Cerebellar cortex (tissue), 1 donor: ENCODE measurements at regions not wholly inside any gene's neighbourhood (a gene's known extent, or its start where the extent isn't known, plus 50 kb on each side); places are given as distances from the start of the nearest gene placed in this dataset.

Source experiments
- DNase-seq: peaks from one replicate; pipeline ENCODE4 v3.0.0-alpha.2; 2015; ENCODE audit warnings: low spot score

DNA sequence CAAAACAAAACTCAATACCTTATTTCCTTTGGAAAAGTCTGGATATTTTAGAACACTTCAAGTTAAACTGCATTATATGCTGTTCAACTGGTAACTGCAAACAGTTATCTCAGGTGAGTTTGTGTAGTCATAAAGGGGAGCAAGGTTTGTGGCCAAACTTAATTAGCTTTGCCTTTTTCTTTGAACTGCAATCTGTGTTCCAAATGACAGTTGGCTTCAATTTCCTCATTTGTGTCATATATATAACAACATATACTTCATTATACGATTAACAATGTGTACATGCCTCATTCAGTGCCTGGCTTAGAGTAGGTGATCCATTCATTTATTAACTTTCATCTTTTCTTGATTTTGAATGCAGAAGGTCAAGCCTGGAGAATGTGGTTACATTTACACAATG lies 55.8 kb downstream of the KCNE4 start:
- DNase-seq: no peak

DNA sequence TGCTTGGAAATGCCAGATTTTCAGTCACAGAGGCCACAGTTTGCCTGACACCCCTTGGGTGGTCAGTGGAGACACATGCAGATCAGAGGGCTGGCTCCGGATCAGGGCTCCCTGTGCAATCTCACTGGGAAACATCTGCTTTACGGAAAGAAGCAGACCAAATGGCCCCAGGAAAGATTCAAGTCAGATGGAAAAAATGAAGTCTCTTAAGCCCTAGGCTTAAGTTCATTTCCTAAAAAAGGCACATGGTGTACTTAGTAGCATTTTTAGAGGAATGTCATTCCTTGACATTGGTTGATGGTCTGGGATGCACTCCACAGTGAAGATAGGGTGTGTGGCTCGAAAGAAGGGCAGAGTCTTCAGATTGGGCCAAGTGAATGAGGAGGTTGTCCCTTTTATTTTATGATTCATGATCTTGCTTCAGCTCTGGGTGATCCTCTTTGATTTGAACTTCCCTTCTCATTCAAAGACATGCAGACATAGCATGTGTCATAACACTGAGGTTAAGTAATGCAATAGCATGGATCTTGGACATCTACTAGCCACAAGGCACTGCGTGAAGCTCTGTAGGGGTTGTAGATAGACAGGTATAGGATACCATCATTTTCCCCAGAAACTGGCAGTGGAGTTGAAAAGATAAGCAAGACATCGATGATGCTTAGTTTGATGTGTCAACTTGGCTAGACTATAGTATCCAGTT lies 56.5 kb downstream of the KCNE4 start:
- DNase-seq: no peak

DNA sequence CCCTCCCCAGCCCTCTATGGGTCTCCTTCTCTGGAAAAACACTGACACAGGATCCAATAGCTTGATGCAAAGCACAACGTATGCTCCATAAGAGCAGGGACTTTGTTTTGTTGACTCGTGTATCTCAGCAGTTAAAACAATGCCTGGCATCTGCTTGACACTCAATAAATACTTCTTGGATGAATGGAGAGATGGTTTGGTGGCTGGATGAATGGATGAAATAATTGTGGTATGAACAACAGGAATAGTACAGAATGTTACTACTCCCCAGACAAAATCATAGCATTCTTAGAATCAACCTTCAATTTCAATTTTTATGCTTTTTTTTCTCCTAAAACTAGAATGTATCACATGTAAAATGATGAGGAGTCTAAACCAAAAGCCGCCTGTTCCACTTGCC lies 57.4 kb downstream of the KCNE4 start:
- no peak for DNase-seq

DNA sequence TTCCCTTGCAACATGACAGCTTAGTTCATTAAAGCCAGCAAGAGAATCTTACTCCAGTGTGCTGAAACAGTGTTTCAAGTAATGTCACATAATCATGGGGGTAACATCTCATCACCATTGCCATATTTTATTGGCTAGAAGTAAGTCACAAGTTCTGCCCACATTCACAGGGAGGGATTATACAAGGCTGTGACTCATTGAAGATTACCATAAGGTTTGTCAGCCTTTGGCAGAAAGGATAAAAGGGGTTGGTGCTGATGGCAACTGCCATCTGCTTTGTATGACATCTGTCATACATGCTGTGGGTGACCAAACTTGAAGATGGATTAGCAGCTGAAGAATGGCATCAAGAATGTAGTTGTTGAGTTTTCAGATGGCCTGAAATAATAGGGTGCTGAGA lies 61.2 kb downstream of the KCNE4 start:
- DNase-seq: no peak

DNA sequence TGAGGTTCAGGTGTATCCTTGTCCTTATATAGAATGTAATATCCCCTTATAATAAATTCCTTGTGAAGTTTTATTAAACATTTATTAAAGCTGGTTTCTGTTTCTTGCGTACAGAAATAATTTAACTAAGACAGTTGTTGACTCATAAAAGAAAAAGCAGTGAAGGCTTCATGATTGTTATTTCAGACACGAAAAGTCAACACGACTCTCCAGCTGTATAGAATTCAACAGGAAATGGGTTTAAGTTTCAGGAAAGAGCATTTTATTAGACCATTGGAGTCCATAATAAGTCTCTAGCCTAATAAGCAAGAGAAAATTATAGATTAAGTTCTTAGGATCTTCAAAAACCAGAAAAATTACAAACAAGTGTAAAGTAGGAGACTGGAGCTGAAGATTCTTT lies 62.2 kb downstream of the KCNE4 start:
- no peak for DNase-seq

DNA sequence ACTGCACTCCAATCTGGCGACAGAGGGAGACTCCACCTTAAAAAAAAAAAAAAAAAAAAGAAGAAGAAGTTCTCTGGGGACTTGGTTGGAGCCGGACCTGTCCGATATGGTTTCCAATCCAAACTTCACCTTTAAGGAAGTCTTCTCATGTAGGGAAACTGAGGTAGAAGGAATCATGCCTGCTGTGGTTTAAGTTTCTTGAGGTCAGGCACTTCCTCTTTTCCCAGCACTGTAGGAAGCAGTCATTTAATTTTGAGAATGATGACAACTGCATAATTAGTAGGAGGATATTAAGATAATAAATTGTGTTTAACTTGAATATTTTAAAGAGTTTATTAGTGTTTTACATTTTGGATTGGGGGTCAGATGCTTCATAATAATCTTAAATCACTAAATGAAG lies 62.9 kb downstream of the KCNE4 start:
- DNase-seq: no peak

DNA sequence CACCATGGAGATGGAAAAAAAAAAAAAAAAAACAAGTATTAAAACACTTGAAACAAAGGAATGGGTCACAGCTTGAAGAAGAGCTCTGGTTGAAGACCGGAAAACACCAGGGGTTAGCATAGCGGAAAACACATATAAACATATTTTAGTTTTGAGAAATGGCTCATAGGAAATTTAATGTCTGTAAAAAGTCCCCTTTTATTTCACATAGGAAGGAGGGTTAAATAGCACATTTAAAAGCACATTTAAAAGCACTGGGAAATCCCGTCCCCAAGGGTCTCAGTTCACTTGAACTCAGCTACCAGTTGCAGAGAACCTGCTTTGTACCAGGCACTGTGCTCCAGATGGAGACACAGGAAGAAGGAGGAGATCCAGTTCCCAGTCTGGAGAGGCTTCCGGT lies 65.5 kb downstream of the KCNE4 start:
- DNase-seq: no peak

DNA sequence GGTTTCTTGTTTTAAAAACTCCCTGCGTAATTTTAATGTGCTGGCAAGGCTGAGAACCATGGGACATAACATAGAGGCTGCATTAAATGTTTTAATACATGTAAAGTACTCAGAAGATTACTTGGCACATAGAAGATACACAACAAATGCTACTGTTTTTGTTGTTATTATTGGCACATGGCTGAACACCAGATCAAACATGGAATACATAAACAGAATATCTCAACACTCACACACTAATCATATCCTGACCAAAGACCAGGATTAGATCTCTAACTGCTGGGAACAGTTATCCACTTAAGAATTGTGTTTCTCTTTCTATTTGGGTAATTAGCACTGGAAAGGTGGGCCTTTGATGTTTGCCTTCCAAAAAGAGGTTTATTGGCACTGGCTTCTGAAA lies 69.3 kb downstream of the KCNE4 start:
- DNase-seq: no peak

DNA sequence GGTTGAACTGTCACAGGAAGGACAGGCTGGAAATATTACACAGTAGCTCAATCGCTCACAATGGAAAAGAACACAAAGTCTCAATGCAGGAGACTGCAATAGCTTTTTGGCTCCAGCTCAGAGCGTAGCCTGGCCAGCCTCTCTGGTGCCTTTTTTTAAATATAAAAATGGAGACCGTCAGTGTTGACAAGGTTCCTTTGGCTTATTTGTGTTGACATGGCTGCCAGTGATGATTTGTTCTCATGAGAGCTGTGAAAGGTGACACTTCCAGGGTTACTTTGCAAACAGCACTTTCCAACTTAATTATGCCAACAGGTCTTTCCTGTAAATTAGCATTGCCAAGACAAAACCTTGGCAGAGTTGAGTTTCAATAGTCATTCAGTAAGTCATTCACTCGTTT lies 70.8 kb downstream of the KCNE4 start:
- no peak for DNase-seq

DNA sequence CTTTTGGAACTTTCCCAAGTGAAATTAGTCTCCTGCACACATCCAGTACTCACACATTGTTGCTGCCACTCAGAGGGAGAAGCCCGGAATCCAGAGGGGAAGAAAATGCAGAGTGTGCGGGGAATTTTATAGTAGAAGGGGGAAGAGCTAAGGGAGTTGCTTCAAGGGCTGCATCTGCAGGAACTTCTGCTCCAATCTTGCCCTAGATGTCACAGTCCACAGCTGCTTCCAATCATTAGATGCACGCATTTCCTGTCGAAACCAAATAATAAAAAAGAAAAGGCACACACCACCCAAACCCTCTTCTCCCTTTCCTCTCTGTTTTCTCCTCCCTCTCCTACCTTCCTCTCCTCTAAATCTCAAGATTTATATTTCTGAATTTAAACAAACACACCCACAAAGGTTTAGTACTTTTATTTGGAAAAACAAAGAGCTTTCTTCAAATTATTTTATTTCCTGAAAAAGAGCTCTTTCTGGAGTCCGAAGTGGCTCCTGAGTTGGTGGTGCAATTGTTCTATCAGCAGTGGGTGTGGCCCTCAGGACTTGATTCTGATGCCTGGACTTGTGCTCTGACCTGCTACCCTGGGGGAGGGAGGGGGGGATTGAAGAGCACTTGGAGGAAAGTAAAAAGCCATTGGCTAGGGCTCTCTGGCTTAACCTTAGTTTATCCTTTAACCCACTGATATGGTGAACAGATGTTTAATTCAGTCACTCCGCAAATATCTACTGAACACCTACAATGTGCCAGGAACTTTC lies 72.0 kb downstream of the KCNE4 start:
- no peak for DNase-seq

DNA sequence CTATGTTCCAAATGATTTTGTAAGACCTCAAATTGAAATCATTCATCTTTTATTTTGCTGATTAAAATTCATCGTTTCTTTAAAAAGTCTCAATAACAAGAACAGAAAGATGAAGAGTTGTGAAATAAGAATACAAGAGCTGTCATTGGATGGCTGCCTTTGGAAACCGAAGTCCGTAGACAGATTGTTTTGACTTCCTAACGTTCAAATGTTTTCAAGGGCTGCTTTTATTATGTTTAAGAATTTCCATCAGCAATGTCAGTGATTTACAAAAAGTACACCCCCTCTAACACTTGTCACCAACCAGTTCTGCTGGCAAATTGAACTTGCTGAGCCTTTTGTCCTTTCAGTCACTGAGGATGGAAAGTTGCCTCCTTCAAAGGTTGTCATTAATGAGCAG lies 89.6 kb downstream of the KCNE4 start:
- no peak for DNase-seq

DNA sequence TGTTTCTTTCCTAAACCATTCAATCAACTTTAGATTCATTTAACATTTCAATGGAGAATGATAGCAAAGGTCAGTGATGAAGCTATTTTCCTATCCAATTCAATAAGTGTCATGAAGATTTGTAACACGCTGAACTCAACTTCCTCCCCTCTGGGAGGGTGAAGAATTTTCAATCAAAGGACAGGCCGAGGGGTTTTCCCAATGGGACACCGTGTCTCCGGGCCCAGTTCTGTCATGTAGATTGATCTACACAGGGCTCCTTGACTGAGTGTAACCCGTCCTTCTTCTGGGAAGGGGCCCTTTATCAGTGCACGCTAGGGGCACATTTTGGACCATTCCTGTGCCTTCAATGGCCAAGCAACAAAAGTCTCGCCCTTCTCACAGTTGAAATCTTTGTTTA lies 90.1 kb downstream of the KCNE4 start:
- no peak for DNase-seq

DNA sequence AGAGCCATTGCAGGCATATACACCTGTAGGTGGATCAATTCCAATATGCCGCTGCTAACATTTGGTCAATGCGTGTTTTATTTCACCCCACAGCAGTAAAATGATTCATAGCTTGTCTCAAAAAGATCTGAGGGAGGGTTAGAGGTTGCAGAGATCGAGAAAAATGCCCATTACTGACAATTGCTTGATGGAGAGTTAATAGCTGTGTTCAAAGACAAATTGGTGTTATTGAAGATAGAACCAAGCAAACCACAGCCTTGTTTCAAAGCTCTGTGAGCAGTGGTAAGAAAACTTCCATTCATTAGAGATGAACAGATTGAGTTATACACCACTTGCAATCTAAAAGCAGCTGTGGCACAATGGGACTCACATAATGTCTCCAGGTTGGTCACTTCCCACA lies 95.4 kb downstream of the KCNE4 start:
- DNase-seq: no peak

DNA sequence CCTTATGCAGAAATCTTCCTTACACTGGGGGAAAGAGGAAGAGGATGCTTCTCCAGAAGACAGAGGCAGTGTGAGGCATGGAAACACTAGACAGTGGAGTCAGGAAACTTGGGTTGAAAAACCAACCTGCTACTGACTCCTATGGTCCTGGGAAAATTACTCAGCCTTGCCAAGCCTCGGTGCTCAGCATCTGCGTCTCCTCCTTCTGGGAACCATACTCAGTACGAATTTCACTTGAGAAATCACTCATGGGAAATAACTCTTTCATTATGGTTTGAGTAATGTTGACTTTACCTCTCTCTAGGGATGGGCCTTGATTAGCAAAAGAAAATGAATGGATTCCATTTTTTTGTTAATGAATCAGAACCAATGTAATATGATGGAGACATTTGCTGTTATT lies 96.5 kb downstream of the KCNE4 start:
- no peak for DNase-seq

DNA sequence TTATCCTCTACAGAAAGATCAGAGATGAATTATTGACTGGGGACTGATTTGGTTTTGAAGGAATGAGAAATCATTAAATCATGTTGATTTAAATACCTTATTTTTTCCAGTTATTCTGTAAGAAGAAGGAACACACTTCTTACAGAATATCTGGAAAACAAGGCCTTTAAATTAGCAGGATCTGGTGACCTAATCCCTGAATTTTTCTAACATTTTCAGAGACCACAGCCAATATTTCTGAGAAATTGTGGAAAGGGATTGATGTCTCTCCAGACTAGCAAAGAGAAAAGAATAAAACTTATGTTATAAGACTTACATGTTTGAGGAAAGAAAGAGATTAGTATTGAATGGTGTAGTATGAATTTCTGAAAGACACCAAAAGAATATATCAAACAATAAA lies 104.0 kb downstream of the KCNE4 start:
- DNase-seq: no peak

DNA sequence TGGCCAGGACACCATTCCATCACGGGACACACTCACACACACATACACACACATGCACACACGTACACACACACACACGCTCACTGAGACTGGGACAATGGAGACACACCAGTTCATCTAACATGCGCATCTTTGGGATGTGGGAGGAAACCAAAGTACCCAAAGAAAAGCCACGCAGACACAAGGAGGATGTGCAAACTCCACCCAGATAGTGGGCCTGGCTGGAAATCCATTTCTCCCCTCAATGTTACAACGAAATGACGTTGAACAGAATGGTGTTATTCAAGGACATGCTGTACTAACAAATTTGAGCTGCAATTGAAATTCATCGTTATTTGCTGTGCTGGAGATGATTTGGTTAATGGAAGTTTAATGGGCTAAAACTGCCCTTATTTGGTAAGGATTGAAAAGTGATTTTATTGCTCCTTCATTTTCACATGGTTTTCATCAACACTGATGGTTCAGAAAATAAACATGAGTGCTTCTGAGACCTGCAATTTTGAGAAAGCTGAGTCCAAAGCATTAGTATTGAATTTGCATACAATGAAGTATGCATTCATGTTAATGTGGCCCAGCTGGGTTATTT lies 110.0 kb downstream of the KCNE4 start:
- DNase-seq: no peak

DNA sequence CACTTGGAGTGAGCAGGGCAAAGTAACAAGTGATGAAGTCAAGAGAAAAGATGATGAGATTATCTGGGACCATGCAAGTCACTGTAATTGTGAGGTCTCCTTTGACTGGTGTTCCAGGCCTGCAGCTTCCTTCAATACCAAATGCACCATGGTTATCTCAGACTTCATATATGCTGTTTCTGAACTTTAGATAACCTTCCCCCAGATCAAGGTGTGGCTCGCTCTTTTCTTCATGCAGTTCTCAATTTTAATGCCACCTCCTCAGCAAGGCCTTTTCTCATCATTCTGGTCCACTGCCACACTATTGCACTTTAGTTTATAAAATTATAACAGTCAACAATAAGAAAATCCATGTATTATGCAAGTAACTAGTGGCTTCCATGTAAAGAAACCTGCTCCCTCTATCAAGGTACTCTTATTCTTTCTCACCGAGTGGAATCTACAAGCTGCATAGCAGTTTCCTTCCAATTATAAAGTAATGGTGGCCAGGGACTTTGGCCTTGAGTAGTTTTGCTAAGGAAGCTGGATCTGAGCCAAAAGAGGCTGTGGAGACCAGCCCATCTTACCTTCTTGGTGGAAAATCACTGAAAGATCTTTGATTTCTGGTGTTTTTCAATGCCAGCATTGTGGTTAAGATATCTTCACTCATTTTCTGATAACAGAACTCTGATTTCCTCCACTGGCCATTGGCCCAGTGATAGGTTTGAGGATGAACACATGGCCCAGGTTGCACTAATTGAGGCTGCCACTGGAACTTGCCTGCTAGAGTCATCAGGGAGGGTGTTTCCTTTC lies 113.6 kb downstream of the KCNE4 start:
- DNase-seq: no peak

DNA sequence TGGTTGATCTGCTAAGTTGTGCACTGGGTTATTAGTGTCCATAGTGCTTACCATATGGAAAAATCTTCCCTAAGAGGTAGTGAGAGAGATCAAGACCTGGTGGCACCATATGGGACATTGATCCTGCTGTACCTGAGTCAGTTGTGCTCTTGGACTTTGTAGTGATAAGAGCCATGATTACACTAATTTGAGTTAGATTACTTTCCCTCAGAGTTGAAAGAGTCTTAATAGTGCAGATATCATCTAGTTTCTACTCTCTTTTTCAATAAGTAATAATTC lies 114.2 kb downstream of the KCNE4 start:
- DNase-seq: no peak

DNA sequence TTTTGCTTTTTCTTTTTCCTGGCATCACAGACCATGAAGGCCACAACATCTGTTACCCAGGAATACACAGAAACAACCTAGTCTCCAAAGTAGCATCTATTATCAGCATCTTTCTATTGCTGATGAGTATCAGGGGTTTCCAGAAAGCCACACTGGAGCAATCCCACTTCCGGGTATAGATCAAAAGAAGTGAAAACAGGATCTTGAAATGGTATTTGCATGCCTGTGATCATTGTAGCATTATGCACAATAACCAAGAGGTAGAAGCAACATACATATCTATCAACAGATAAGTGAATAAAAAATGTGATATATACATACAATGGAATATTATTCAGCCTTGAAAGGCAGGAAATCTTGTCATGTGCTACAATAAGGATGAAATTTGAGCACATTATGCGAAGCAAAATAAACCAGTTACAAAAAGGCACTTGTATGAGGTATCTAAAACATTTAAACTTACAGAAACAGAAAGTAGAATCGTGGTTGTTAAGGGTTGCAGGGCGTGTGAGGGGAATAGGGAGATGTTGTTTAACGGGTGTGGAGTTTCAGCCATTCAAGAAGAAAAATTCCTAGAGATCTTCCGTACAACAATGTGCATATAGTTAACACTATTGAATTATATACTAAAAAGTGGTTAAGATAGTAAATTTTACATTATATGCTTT lies 115.1 kb downstream of the KCNE4 start:
- DNase-seq: no peak

DNA sequence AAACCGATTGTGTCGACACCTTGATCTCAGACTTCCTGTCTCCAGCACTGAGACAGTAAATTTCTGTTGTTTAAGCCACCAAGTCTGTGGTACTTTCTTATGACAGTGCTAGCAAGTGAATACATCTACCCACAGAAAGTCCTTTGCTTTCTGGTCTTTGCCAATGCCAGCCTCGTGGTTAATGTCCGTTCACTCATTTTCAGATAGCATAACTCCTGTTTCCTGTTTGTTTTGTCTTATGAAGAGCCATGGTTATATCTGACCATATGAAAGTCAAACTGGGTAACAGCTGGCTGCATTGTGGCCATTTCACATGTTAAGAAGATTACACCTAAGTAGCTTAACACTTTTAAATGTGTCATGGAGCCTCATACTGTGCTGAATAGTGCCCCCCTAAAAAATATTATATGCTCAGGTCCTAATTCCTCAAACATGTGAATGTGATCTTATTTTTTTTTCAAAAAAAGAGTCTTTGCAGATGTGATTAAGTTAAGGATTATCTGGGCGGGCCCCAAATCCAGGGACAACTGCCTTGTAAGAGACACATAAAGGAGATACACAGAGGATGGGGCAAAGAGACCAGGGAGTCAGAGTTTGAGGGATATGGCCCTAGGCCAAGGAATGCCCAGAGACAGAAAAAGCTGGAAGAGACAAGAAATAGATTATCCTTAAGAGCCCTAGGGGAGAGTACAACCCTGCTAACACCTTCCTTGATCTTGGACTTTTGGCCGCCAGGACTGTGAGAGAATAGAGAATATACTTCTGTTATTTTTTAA lies 118.0 kb downstream of the KCNE4 start:
- DNase-seq: no peak

DNA sequence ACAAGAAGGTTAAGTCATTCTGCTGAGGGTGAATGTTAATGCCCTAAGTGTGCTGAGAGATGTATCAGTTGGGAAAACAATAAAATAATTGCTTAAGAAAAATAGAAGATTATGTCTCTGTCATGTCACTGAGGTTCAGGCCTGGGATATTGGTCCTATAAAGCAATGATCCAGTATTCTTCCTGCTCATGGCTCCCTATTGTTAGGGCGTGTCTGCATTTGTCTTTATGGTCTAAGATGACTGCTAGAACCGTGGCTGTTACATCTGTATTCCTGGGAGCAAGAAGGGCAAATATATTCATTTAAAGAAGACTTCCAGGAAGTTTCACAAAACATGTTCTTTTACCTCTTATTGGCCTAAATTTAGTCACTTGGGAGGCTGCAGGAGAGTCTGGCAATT lies 125.0 kb downstream of the KCNE4 start:
- no peak for DNase-seq

DNA sequence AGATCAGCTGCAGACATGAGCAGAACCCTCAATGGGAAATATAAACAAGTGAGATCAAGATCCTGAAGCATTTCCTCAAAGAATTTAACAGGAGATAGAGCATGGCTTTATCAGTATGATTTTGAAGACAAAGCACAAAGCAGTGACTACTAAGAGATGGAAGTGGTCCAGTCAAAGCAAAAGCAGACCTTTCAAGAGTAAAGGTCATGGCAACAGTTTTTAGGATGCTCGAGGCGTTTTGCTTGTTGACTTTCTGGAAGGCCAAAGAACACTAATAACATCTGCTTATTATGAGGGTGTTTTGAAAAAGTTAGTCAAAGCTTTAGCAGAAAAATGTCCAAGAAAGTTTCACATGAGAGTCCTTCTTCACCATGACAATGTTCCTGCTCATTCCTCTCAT lies 128.5 kb downstream of the KCNE4 start:
- DNase-seq: no peak
